K562 (cell line): ENCODE measurements at regions not wholly inside any gene's neighbourhood (a gene's known extent, or its start where the extent isn't known, plus 50 kb on each side); places are given as distances from the start of the nearest gene placed in this dataset.

Source experiments
- ATAC-seq: fragments of 200-7000 bp; cut with Tn5 transposase; 3 replicates; pipeline ENCODE4 v1.9.1; 2020; ENCODE audit warnings: moderate library complexity
- BruUV-seq: library from RNA; stranded (reverse); fragments of 400-500 nt; replicated peaks from 2 replicates; lab custom pipeline; 2021; lab: Mats Ljungman, UMichigan
- CTCF ChIA-PET: fragments of 300-600 bp; formaldehyde crosslinking; extraction: SDS; loops from one replicate; lab custom pipeline; 2021; ENCODE audit warnings: low intra/inter-chr PET ratio; lab: Yijun Ruan, JAX
- POLR2A ChIA-PET: fragments of 300-600, 350-650 bp; sonication (Branson Sonifier 250); formaldehyde crosslinking; extraction: SDS; loops from one replicate; lab custom pipeline; 2021; ENCODE audit warnings: antibody characterized with exemption, inconsistent platforms; lab: Yijun Ruan, JAX
- DNase-seq, 4 experiments: peaks; one replicate each; pipeline versions ENCODE4 v3.0.0 to v3.0.0-alpha.2; 2011 to 2018; ENCODE audit warnings: low spot score in 3 of 4, mixed read lengths in 3 of 4; ENCODE audit errors: extremely low read depth in 1 of 4
- FAIRE-seq: peaks from 2 replicates; lab custom pipeline; 2011; peaks lifted over from hg19 to GRCh38; lab: Jason Lieb, UNC
- H2AFZ ChIP-seq: 2 replicates; pipeline ENCODE4 v1.6.0; 2011; ENCODE audit warnings: low read depth, low read length, control low read depth, inconsistent platforms
- H3K27ac ChIP-seq: fragments of 200-600 bp; 3 replicates; pipeline ENCODE4 v1.8.0; 2011; ENCODE audit warnings: low read depth, mild to moderate bottlenecking, control low read depth, inconsistent platforms, low read length, moderate library complexity, mixed read lengths; ENCODE audit errors: extremely low read depth
- H3K27me3 ChIP-seq, 2 experiments: fragments of 300-600 bp in 1 of 2; 2 replicates in 1 of 2; 3 replicates in 1 of 2; pipeline versions ENCODE4 v1.6.0 to v1.8.0; 2011; ENCODE audit warnings: inconsistent platforms in 2 of 2, low read length in 2 of 2, mild to moderate bottlenecking in 1 of 2, mixed read lengths in 1 of 2, moderate library complexity in 1 of 2; ENCODE audit not compliant: control insufficient read depth in 2 of 2, insufficient read depth in 2 of 2
- H3K36me3 ChIP-seq: fragments of 300-600 bp; 3 replicates; pipeline ENCODE4 v1.8.0; 2011; ENCODE audit warnings: mild to moderate bottlenecking, low read length, inconsistent platforms; ENCODE audit not compliant: control insufficient read depth, insufficient read depth
- H3K4me1 ChIP-seq, 2 experiments: fragments of 200-600 bp in 1 of 2; replicated peaks in 1 of 2; 2 replicates in 1 of 2; 3 replicates in 1 of 2; pipeline versions ENCODE4 v1.5.1 to v1.8.0; 2011; ENCODE audit warnings: inconsistent platforms in 2 of 2, low read length in 2 of 2, mild to moderate bottlenecking in 1 of 2, mixed read lengths in 1 of 2, moderate library complexity in 1 of 2; ENCODE audit not compliant: control insufficient read depth in 2 of 2, insufficient read depth in 2 of 2
- H3K4me2 ChIP-seq: 2 replicates; pipeline ENCODE4 v1.6.1; 2011; ENCODE audit warnings: low read length, control low read depth, inconsistent platforms, mixed read lengths; ENCODE audit not compliant: insufficient read depth
- H3K4me3 ChIP-seq: fragments of 200-600 bp; sonication (generic), shearing (Covaris generic); 2 replicates; pipeline ENCODE4 v1.5.1; 2016; ENCODE audit warnings: control low read depth, inconsistent platforms
- H3K79me2 ChIP-seq: fragments of 200-600 bp; 3 replicates; pipeline ENCODE4 v1.8.0; 2011; ENCODE audit warnings: low read length, inconsistent platforms; ENCODE audit not compliant: control insufficient read depth, insufficient read depth
- H3K9ac ChIP-seq, 2 experiments: 2 replicates each; pipeline versions ENCODE4 v1.6.0 to v1.6.1; 2011; ENCODE audit warnings: low read depth in 2 of 2, low read length in 2 of 2, control low read depth in 1 of 2, inconsistent platforms in 1 of 2, mild to moderate bottlenecking in 1 of 2, mixed read lengths in 1 of 2; ENCODE audit not compliant: insufficient read depth in 1 of 2
- H3K9me1 ChIP-seq: one replicate; pipeline ENCODE4 v1.6.0; 2011; ENCODE audit warnings: inconsistent platforms, mild to moderate bottlenecking, low read length, moderate library complexity; ENCODE audit not compliant: control insufficient read depth, insufficient read depth
- H3K9me3 ChIP-seq: replicated peaks from 2 replicates; pipeline ENCODE4 v1.5.1; 2011; ENCODE audit warnings: low read depth, low read length, inconsistent platforms; ENCODE audit not compliant: control insufficient read depth, insufficient read depth
- H4K20me1 ChIP-seq: replicated peaks from 2 replicates; pipeline ENCODE4 v1.6.1; 2011; ENCODE audit warnings: low read length, inconsistent platforms, mixed read lengths; ENCODE audit not compliant: control insufficient read depth, insufficient read depth
- BRF2 ChIP-seq: IDR thresholded peaks from 3 replicates; pipeline ENCODE4 v1.6.1; 2011; ENCODE audit warnings: borderline replicate concordance, mild to moderate bottlenecking; ENCODE audit not compliant: insufficient read length, insufficient read depth
- CXXC5 ChIP-seq: fragments of 250-450 bp; sonication (Bioruptor Pico); IDR thresholded peaks from 2 replicates; pipeline ENCODE4 v1.8.0; 2022; ENCODE audit warnings: inconsistent platforms, mild to moderate bottlenecking, moderate library complexity
- ELF1 ChIP-seq: fragments of 200-800 bp; sonication (Bioruptor generic); IDR thresholded peaks from 2 replicates; pipeline ENCODE4 v1.6.1; 2016; ENCODE audit warnings: missing genetic modification characterization, missing compliant biosample characterization
- FOXA3 ChIP-seq, 2 experiments: fragments of 450-650 bp in 1 of 2; sonication (generic) in 1 of 2; formaldehyde crosslinking; IDR thresholded peaks in 1 of 2; conservative IDR thresholded peaks in 1 of 2; 2 replicates each; pipeline versions ENCODE4 v1.4.0 to v1.8.0; 2020 to 2022; ENCODE audit warnings: mild to moderate bottlenecking in 2 of 2, missing genetic modification reagents in 1 of 2
- SIX5 ChIP-seq, 2 experiments: IDR thresholded peaks; 2 replicates each; pipeline ENCODE4 v1.6.1; 2011; ENCODE audit warnings: low read length in 2 of 2, borderline replicate concordance in 1 of 2, low read depth in 1 of 2, mild to moderate bottlenecking in 1 of 2, moderate library complexity in 1 of 2; ENCODE audit not compliant: insufficient read depth in 1 of 2
- SMAD3 ChIP-seq: fragments of 450-650 bp; formaldehyde crosslinking; conservative IDR thresholded peaks from 2 replicates; pipeline ENCODE4 v1.4.0; 2020; ENCODE audit warnings: mild to moderate bottlenecking
- STAT5B ChIP-seq: fragments of 250-450 bp; sonication (Bioruptor Pico); IDR thresholded peaks from 2 replicates; pipeline ENCODE4 v1.8.0; 2021; ENCODE audit warnings: mild to moderate bottlenecking, inconsistent platforms
- TRIM25 ChIP-seq: fragments of 450-650 bp; IDR thresholded peaks from 2 replicates; pipeline ENCODE4 v1.7.0; 2016; ENCODE audit warnings: borderline replicate concordance
- ZBTB11 ChIP-seq, 3 experiments: fragments of 200-800 bp in 1 of 3; fragments of 250-450 bp in 1 of 3; fragments of 450-650 bp in 1 of 3; sonication (Bioruptor Pico) in 1 of 3; sonication (Bioruptor generic) in 1 of 3; formaldehyde crosslinking in 1 of 3; IDR thresholded peaks; 2 replicates each; pipeline versions ENCODE4 v1.6.1 to v1.8.0; 2016 to 2022; ENCODE audit warnings: mild to moderate bottlenecking in 2 of 3, missing genetic modification characterization in 2 of 3, missing compliant biosample characterization in 1 of 3, moderate library complexity in 1 of 3
- ZNF551 ChIP-seq: fragments of 250-450 bp; sonication (Bioruptor Pico); IDR thresholded peaks from 2 replicates; pipeline ENCODE4 v1.5.0; 2021; ENCODE audit warnings: mild to moderate bottlenecking, moderate library complexity
- ZNF695 ChIP-seq: fragments of 450-650 bp; formaldehyde crosslinking; IDR thresholded peaks from 2 replicates; pipeline ENCODE4 v1.4.0; 2020; ENCODE audit warnings: mild to moderate bottlenecking, moderate library complexity
- WGBS: fragments of 100-300 bp; shearing (Covaris generic); methylation state at CpG from one replicate; pipeline ENCODE4 v1.1.6; 2016; ENCODE audit warnings: low coverage, mixed read lengths; ENCODE audit not compliant: insufficient coverage; ENCODE audit errors: missing lambda C conversion rate; 5-methylcytosine and 5-hydroxymethylcytosine counted together
- in situ Hi-C: fragments of 300-500 bp; cut with MboI; formaldehyde crosslinking; loops from 4 replicates; pipeline ENCODE4 v1.15.0; 2018; ENCODE audit warnings: inconsistent platforms, mixed read lengths
- intact Hi-C: fragments of 100-400 bp; cut with micrococcal nuclease; formaldehyde crosslinking; loops from 2 replicates; pipeline ENCODE4 v1.14.2; 2022
- TF ChIP-seq, protein P1 (sequence below): fragments of 250-450 bp; sonication (Bioruptor Pico); IDR thresholded peaks from 2 replicates; pipeline ENCODE4 v1.8.0; 2021; ENCODE audit warnings: moderate library complexity, mild to moderate bottlenecking, inconsistent platforms

DNA sequence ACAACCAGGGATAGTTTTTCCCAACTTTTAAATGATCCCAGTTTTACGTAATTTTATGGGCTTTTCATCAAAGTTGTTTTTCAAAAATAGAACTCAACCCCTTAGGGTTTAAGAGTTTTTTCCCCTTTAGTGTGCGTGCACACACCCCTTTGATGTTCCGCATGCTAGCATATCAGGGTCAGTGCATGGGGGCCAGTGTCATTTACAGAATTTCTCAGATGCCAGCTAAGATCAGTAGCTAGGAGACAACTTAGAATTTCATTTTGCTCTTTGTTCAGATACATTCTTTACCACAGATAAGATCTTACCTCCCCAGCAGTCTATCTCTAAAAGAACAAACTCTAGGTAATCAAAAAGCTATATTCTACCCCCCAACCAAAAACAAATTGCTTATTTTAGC is 238.5 kb upstream of the SASH1 start (continued):
- no peak for TF ChIP-seq ZBTB11 (CRISPR knock-in tag; IDR thresholded peaks at IDR 0.05)
- no peak for TF ChIP-seq STAT5B (CRISPR knock-in tag)
- no peak for TF ChIP-seq ZNF551
- TF ChIP-seq ELF1 (tag) = no peak

- H3K79me2 ChIP-seq = no peaks in the 10 kb centered on the region
- 18% methylated on average over 1 of the region's 1 CpG for WGBS
- no TSS peak for BruUV-seq
- H3K9me1 ChIP-seq = no peaks in the 10 kb centered on the region
- H3K27me3 ChIP-seq = peaks cover 2 to 4% of the 10 kb centered on the region in 2 experiments; a peak in 2 of 5 replicates
- H3K4me3 ChIP-seq = no peak overlapping the region
- no peak overlapping the region for H3K9ac ChIP-seq
- POLR2A ChIA-PET = no interaction called here
- H2AFZ ChIP-seq = no peak overlapping the region
- TF ChIP-seq BRF2 (no peak), SIX5 (IDR thresholded peaks at IDR 0.05; ENCODE audit: borderline replicate concordance in 1 of 2, insufficient read depth in 1 of 2, low read depth in 1 of 2, low read length in 2 of 2) (no peak), CXXC5 (CRISPR knock-in tag) (no peak), SMAD3 (CRISPR knock-in tag) (no peak), FOXA3 (CRISPR knock-in tag; conservative IDR thresholded peaks at IDR 0.05 in 1 of 2, IDR thresholded peaks at IDR 0.05 in 1 of 2) (no peak), TRIM25 (no peak), ZNF695 (CRISPR knock-in tag) (no peak)
- TF ChIP-seq, protein P1, sequence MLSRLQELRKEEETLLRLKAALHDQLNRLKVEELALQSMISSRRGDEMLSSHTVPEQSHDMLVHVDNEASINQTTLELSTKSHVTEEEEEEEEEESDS (CRISPR knock-in tag) = no peak
- TF ChIP-seq, all 486 proteins: peak for 0
- CTCF ChIA-PET = no interaction called here
- H3K9me3 ChIP-seq = no peaks in the 10 kb centered on the region
- ATAC-seq (no peak), FAIRE-seq (no peak), DNase-seq (no peak)
- intact Hi-C loops = no loop called here
- H3K4me2 ChIP-seq = no peak overlapping the region
- in situ Hi-C loops = no loop called here
- no peak overlapping the region for H3K27ac ChIP-seq
- no peaks in the 10 kb centered on the region for H4K20me1 ChIP-seq
- no peaks in the 10 kb centered on the region for H3K4me1 ChIP-seq
- no peaks in the 10 kb centered on the region for H3K36me3 ChIP-seq
These were observed 236.9 kb upstream of the SASH1 start for GRCh38 chr6:148105695-148106094.
